ENCODE measurements at regions not wholly inside any gene's neighbourhood (a gene's known extent, or its start where the extent isn't known, plus 50 kb on each side); places are given as distances from the start of the nearest gene placed in this dataset.

GRCh38 chr17:14690704-14691103 lies 389.8 kb downstream of the HS3ST3B1 start:
- Histone ChIP-seq H3K4me1 (ENCODE audit: control insufficient read depth in 1 of 2, insufficient read depth in 2 of 2, low read length in 2 of 2) (no peaks in the 10 kb centered on the region), H3K4me2 (ENCODE audit: low read length) (no peak overlapping the region), H3K79me2 (ENCODE audit: insufficient read depth, low read length) (no peaks in the 10 kb centered on the region), H3K27ac (ENCODE audit: low read depth, low read length) (no peak overlapping the region), H3K27me3 (ENCODE audit: insufficient read depth, low read length) (no peaks in the 10 kb centered on the region), H3K36me3 (ENCODE audit: control insufficient read depth in 1 of 2, insufficient read depth in 2 of 2, low read length in 2 of 2) (no peaks in the 10 kb centered on the region), H2AFZ (ENCODE audit: low read depth, low read length, poor library complexity, severe bottlenecking) (no peak overlapping the region), H3K4me3 (replicated peaks in 1 of 2; ENCODE audit: low read depth in 1 of 2, low read length in 2 of 2) (no peak overlapping the region), H3K9me2 (ENCODE audit: insufficient read depth) (no peaks in the 10 kb centered on the region), H3K9ac (ENCODE audit: low read length) (no peak overlapping the region), H4K20me1 (ENCODE audit: insufficient read depth) (no peaks in the 10 kb centered on the region), H3K9me3 (ENCODE audit: control insufficient read depth in 1 of 2, insufficient read depth in 1 of 2, low read depth in 1 of 2, low read length in 2 of 2) (peaks cover 0 to 5% of the 10 kb centered on the region in 2 experiments; a peak in 2 of 4 replicates)
- ATAC-seq (no peak), DNase-seq (ENCODE audit: low read depth, low spot score) (no peak)
- TF ChIP-seq SRF (IDR thresholded peaks at IDR 0.05; ENCODE audit: low read depth) (no peak), POLR2AphosphoS5 (IDR thresholded peaks at IDR 0.05; ENCODE audit: low read depth, low read length) (no peak), JUND (IDR thresholded peaks at IDR 0.05) (no peak), CBX3 (IDR thresholded peaks at IDR 0.05; ENCODE audit: low read depth) (no peak), REST (IDR thresholded peaks at IDR 0.05; ENCODE audit: low read depth) (no peak), TCF7L2 (IDR thresholded peaks at IDR 0.05; ENCODE audit: borderline replicate concordance, extremely low read depth, insufficient read depth, insufficient read length) (no peak), ELF1 (IDR thresholded peaks at IDR 0.05; ENCODE audit: borderline replicate concordance, low read depth) (no peak), ZNF274 (IDR thresholded peaks at IDR 0.05; ENCODE audit: low read depth, low read length) (no peak), MAX (IDR thresholded peaks at IDR 0.05) (no peak), ZFX (IDR thresholded peaks at IDR 0.05) (no peak), FOSL1 (IDR thresholded peaks at IDR 0.05; ENCODE audit: low read depth) (no peak), RAD21 (IDR thresholded peaks at IDR 0.05; ENCODE audit: low read depth) (no peak), EGR1 (IDR thresholded peaks at IDR 0.05; ENCODE audit: low read depth) (no peak)
- TF ChIP-seq, protein P1, sequence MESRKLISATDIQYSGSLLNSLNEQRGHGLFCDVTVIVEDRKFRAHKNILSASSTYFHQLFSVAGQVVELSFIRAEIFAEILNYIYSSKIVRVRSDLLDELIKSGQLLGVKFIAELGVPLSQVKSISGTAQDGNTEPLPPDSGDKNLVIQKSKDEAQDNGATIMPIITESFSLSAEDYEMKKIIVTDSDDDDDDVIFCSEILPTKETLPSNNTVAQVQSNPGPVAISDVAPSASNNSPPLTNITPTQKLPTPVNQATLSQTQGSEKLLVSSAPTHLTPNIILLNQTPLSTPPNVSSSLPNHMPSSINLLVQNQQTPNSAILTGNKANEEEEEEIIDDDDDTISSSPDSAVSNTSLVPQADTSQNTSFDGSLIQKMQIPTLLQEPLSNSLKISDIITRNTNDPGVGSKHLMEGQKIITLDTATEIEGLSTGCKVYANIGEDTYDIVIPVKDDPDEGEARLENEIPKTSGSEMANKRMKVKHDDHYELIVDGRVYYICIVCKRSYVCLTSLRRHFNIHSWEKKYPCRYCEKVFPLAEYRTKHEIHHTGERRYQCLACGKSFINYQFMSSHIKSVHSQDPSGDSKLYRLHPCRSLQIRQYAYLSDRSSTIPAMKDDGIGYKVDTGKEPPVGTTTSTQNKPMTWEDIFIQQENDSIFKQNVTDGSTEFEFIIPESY (IDR thresholded peaks at IDR 0.05; ENCODE audit: extremely low read depth, insufficient replicate concordance, low read length): no peak
- TF ChIP-seq, protein P2, sequence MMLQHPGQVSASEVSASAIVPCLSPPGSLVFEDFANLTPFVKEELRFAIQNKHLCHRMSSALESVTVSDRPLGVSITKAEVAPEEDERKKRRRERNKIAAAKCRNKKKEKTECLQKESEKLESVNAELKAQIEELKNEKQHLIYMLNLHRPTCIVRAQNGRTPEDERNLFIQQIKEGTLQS (IDR thresholded peaks at IDR 0.05): no peak
- POLR2A ChIA-PET: no interaction called here
- RAD21 ChIA-PET (ENCODE audit: low non-redundant PET in 1 of 2, low total read pairs in 2 of 2, uncharacterized antibody in 2 of 2, unreplicated experiment in 2 of 2): no interaction called here
- CTCF ChIA-PET: no interaction called here
- intact Hi-C loops (cut with micrococcal nuclease): no loop called here
- no TSS peak for BruUV-seq (replicated peaks)
